Right lobe of liver (tissue), 4 donors: ENCODE measurements at regions not wholly inside any gene's neighbourhood (a gene's known extent, or its start where the extent isn't known, plus 50 kb on each side); places are given as distances from the start of the nearest gene placed in this dataset.

Experiments used
- POLR2A ChIP-seq: fragments of 450-650 bp; IDR thresholded peaks from one replicate; pipeline ENCODE4 v1.6.1; 2017; ENCODE audit warnings: antibody characterized with exemption, mild to moderate bottlenecking
- TF ChIP-seq, protein P1 (sequence below), 4 donors: fragments of 200-600 bp in 3 of 4; fragments of 450-650 bp in 1 of 4; IDR thresholded peaks; one replicate each; pipeline versions ENCODE4 v1.5.1 to v1.8.0; 2016 to 2022; ENCODE audit warnings: antibody characterized with exemption in 4 of 4, mild to moderate bottlenecking in 2 of 4
- donor health status: DM: no; HTN: no; CAD: no.
- donor health status: DM: no; HTN: no; CAD: no.
- donor health status: DM: no; HTN: yes; CAD: no.

DNA sequence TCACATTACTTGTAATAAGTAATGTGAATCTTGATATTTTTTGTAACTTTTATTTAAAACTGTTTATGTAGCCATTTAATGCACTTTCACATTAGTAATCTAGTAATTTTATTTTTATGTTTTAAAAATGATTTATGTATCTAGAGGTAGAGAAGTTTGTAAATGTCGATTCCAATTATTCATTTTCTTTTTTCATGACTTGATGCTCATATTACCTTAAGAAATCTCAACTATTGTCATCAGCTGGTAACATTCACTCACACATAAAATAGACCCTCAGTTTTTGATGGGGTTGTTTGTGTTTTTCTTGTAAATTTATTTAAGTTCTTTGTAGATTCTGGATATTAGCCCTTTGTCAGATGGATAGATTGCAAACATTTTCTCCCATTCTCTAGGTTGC is 351.7 kb upstream of the CDH7 start:
- TF ChIP-seq, protein P1, sequence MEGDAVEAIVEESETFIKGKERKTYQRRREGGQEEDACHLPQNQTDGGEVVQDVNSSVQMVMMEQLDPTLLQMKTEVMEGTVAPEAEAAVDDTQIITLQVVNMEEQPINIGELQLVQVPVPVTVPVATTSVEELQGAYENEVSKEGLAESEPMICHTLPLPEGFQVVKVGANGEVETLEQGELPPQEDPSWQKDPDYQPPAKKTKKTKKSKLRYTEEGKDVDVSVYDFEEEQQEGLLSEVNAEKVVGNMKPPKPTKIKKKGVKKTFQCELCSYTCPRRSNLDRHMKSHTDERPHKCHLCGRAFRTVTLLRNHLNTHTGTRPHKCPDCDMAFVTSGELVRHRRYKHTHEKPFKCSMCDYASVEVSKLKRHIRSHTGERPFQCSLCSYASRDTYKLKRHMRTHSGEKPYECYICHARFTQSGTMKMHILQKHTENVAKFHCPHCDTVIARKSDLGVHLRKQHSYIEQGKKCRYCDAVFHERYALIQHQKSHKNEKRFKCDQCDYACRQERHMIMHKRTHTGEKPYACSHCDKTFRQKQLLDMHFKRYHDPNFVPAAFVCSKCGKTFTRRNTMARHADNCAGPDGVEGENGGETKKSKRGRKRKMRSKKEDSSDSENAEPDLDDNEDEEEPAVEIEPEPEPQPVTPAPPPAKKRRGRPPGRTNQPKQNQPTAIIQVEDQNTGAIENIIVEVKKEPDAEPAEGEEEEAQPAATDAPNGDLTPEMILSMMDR (IDR thresholded peaks at IDR 0.05) = no peak
- TF ChIP-seq POLR2A = no peak
